ENCODE measurements at regions not wholly inside any gene's neighbourhood (a gene's known extent, or its start where the extent isn't known, plus 50 kb on each side); places are given as distances from the start of the nearest gene placed in this dataset.

- H3K4me2 ChIP-seq (ENCODE audit: insufficient read depth, low read length), result no peak overlapping the region
- no peak overlapping the region for H2AFZ ChIP-seq (ENCODE audit: low read depth, low read length)
- H3K4me3 ChIP-seq (replicated peaks in 1 of 3; ENCODE audit: insufficient read depth in 1 of 3, low read depth in 1 of 3, low read length in 3 of 3), result no peak overlapping the region
- no peaks in the 10 kb centered on the region for H3K27me3 ChIP-seq (ENCODE audit: control insufficient read depth in 2 of 2, insufficient read depth in 2 of 2, low read length in 2 of 2)
- no peaks in the 10 kb centered on the region for H3K9me3 ChIP-seq (replicated peaks; ENCODE audit: control insufficient read depth, insufficient read depth, low read length)
- no TSS peak for BruUV-seq (replicated peaks)
- DNase-seq (ENCODE audit: low read depth, low spot score), result peak; percentile 11
- no peaks in the 10 kb centered on the region for H3K79me2 ChIP-seq (ENCODE audit: control insufficient read depth, insufficient read depth, low read length)
- H3K9me1 ChIP-seq (replicated peaks; ENCODE audit: control insufficient read depth, extremely low read depth, insufficient read depth, low read length), result no peaks in the 10 kb centered on the region
- FAIRE-seq, result no peak
- dilution Hi-C loops (cut with MboI; ENCODE audit: extremely low pct_ligation_motif_present, low sequenced_read_pairs), result no loop called here
- H4K20me1 ChIP-seq (replicated peaks; ENCODE audit: control insufficient read depth, extremely low read depth, insufficient read depth, low read length), result no peaks in the 10 kb centered on the region
- H3K27ac ChIP-seq (ENCODE audit: insufficient read depth, low read depth, low read length), result no peak overlapping the region
- no peaks in the 10 kb centered on the region for H3K36me3 ChIP-seq (ENCODE audit: control insufficient read depth in 2 of 2, extremely low read depth in 1 of 2, insufficient read depth in 2 of 2, low read length in 2 of 2)
- intact Hi-C loops (cut with micrococcal nuclease), result no loop called here
- no peak overlapping the region for H3K9ac ChIP-seq (replicated peaks; ENCODE audit: extremely low read depth, insufficient read depth, low read length)
- no peaks in the 10 kb centered on the region for H3K4me1 ChIP-seq (ENCODE audit: control insufficient read depth, extremely low read depth, insufficient read depth, low read length)
- ChIA-PET POLR2A (no interaction called here), CTCF (no interaction called here)
- no peak for TF ChIP-seq EZH2 (IDR thresholded peaks at IDR 0.05; ENCODE audit: borderline replicate concordance, low read depth, low read length, severe bottlenecking)
- no peak for TF ChIP-seq FOS (IDR thresholded peaks at IDR 0.05; ENCODE audit: borderline replicate concordance, insufficient read depth, low read length)
- TF ChIP-seq, protein P1, sequence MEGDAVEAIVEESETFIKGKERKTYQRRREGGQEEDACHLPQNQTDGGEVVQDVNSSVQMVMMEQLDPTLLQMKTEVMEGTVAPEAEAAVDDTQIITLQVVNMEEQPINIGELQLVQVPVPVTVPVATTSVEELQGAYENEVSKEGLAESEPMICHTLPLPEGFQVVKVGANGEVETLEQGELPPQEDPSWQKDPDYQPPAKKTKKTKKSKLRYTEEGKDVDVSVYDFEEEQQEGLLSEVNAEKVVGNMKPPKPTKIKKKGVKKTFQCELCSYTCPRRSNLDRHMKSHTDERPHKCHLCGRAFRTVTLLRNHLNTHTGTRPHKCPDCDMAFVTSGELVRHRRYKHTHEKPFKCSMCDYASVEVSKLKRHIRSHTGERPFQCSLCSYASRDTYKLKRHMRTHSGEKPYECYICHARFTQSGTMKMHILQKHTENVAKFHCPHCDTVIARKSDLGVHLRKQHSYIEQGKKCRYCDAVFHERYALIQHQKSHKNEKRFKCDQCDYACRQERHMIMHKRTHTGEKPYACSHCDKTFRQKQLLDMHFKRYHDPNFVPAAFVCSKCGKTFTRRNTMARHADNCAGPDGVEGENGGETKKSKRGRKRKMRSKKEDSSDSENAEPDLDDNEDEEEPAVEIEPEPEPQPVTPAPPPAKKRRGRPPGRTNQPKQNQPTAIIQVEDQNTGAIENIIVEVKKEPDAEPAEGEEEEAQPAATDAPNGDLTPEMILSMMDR (IDR thresholded peaks at IDR 0.05; ENCODE audit: extremely low read depth in 1 of 2, insufficient read depth in 1 of 2, low read depth in 1 of 2, low read length in 2 of 2), result no peak
- no peak for TF ChIP-seq JUN (IDR thresholded peaks at IDR 0.05; ENCODE audit: borderline replicate concordance, insufficient read depth, insufficient read length, low read depth)
- TF ChIP-seq POLR2A (IDR thresholded peaks at IDR 0.05; ENCODE audit: low read depth, low read length), result no peak
- no peak for TF ChIP-seq MYC (IDR thresholded peaks at IDR 0.05; ENCODE audit: low read depth, low read length)
- no peak for TF ChIP-seq GATA2 (IDR thresholded peaks at IDR 0.05; ENCODE audit: insufficient read depth, insufficient read length, low read depth, low read length)
- no peak for TF ChIP-seq MAX (IDR thresholded peaks at IDR 0.05; ENCODE audit: insufficient read depth, insufficient read length)
- TF ChIP-seq POLR2AphosphoS5 (IDR thresholded peaks at IDR 0.05; ENCODE audit: insufficient read depth, low read depth, low read length), result no peak
These were observed 452.1 kb upstream of the MPDZ start for GRCh38 chr9:13731637-13732036.

Data from endothelial cell of umbilical vein (primary cell).